Neural progenitor cell (in vitro differentiated cells): ENCODE measurements at regions not wholly inside any gene's neighbourhood (a gene's known extent, or its start where the extent isn't known, plus 50 kb on each side); places are given as distances from the start of the nearest gene placed in this dataset.

Source experiments
- CTCF ChIP-seq: fragments of 200-600 bp; sonication (generic); IDR thresholded peaks from 2 replicates; pipeline ENCODE4 v1.5.1; 2017; ENCODE audit warnings: antibody characterized with exemption, mild to moderate bottlenecking
- EZH2 ChIP-seq: fragments of 200-600 bp; sonication (generic); IDR thresholded peaks from 2 replicates; pipeline ENCODE4 v1.6.1; 2017; ENCODE audit warnings: antibody characterized with exemption, mild to moderate bottlenecking, moderate library complexity
- EZH2phosphoT487 ChIP-seq: fragments of 200-600 bp; sonication (generic); IDR thresholded peaks from 2 replicates; pipeline ENCODE4 v1.6.1; 2017; ENCODE audit warnings: antibody characterized with exemption

GRCh38 chr3:176937994-176938393 is 259.3 kb downstream of the TBL1XR1 start:
- TF ChIP-seq EZH2phosphoT487 (no peak), CTCF (no peak), EZH2 (no peak)
